Stimulated activated CD8-positive, alpha-beta memory T cell treated with anti-CD3 and anti-CD28 coated beads, Interleukin-4, amount 100 ng/mL, for 4 hours (primary cell): ENCODE measurements at regions not wholly inside any gene's neighbourhood (a gene's known extent, or its start where the extent isn't known, plus 50 kb on each side); places are given as distances from the start of the nearest gene placed in this dataset.

Experiments
- DNase-seq, 2 donors: peaks; one replicate each; pipeline ENCODE4 v3.0.0-alpha.2; 2020; ENCODE audit warnings: low read depth in 2 of 2, low spot score in 1 of 2

DNA sequence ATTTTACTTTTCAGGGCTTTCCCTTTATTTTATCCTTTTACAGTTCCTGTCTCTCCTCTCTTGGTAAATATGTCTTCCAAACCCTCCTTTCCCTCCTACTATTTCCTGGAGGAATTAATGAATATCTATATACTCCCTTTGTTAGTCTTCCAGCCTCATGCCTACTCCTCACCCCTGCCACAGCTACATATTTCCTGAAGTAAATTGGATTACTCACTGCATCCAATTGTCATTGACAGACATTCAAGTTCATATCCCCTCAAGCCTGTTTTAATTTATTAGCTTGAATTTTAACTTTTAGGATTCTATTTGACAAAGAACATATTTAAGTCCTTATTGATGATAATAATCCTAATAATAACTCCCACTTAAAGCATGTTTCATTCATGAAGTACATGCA lies 314.5 kb downstream of the TMEM161B start:
- no peak for DNase-seq

DNA sequence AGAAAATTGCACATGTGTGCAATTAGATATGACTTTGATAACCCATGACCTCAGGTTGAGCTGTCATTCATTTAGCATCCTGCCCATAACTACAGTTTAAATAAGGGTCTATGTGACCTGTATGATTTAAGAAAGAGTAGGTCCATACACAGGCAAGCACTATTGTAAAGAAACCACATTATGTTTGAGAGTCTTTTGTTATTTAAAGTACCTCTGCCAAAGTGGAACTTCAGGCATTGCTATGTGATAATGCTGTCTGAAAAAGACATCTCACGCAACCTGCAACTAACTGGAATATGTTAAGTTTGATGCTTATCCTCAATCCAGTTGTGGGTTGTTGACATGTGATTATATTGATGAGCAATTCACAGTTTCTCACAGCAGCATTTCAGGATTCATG lies 317.0 kb downstream of the TMEM161B start:
- no peak for DNase-seq

- no peak for DNase-seq
Observed at GRCh38 chr5:87949676-87950631, 318.7 kb downstream of the TMEM161B start.

- no peak for DNase-seq
Observed at GRCh38 chr5:87948486-87948885, 320.2 kb downstream of the TMEM161B start.

DNA sequence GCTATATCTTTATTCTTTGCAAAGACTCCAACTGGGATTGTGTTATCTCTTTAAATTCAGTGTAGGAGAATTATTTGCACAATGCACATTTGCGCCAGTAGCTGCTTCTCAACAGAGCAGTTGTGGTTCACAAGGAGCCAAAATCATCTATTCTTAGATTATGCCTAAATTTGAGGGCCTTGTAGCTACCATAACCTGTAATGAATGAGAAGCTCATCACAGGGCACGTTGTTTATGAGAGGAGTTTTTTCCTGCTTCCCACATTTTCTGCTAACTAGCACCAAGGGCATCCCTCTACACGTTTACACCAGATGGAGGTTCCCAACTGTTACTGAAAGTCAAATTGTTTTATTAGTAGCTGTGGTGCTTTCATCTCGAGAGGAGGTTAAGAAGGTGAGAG lies 322.4 kb downstream of the TMEM161B start:
- no peak for DNase-seq

GRCh38 chr5:87945286-87945650 lies 323.4 kb downstream of the TMEM161B start:
- no peak for DNase-seq

DNA sequence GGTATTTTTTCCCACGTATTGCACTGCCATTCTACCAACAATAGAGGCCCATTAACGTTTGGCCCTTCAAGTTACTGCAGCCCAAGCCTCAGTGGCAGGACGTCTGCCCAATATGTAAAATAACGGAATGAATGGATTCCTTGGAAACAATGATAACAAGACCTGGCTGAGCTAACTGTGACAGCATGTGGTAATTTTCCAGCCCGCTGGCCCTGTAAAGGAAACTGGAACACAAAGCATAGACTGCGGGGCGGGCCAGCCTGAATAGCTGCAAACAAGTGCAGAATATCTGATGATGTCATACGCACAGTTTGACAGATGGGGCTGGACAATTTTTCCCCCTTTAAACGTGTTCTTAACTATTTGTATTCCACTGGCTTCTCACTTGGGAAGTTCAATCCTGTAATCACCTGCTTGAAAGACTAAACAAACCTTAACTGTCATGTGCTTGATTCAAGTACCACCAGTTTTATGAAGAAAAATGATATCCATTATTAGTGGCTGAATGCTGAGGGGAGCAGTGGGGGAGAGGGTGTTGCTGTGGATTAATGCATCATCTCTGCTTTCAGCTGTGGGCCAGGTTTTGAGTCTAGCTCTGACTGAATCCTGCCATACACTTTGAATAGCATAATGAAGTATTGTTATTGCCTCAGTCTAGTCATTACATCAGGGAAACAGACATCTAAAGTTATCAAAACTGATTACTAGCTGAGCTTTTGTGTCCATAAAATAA lies 323.9 kb downstream of the TMEM161B start:
- no peak for DNase-seq

GRCh38 chr5:87940775-87941174 lies 327.9 kb downstream of the TMEM161B start:
- no peak for DNase-seq

GRCh38 chr5:87936667-87937066 lies 332.0 kb downstream of the TMEM161B start:
- no peak for DNase-seq

DNA sequence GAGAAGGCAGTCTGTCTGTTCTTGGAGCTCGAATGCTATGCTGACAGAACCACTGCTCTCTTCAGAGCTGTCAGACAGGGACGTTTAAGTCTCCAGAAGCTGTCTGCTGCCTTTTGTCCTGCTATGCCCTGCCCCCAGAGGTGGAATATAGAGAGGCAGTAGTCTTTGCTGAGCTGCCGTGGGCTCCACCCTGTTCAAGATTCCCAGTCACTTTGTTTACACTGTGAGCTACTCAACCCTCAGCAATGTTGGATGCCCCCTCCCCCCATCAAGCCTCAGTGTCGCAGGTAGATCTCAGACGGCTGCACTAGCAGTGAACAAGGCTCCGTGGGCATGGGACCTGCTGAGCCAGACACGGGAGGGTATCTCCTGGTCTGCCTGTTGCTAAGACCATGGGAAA lies 344.2 kb downstream of the TMEM161B start:
- no peak for DNase-seq

DNA sequence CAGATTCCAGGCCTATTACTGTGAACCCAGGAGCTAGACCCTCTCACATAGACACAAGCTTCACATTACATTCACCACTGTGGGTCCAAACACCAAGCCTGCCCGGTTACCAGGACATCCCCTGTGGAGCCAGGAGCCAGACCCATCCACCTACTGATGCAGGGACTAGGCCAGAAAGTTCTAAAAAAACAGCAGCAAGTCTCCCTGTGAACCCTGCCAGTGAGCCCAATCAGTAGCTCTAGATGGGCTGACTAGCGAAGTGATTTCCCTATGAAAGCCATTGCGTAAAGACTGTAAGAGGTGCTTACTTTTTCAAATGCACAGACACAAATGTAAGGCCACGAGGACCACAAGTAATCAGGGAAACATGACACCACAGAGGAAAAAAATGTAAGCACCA lies 352.3 kb downstream of the TMEM161B start:
- DNase-seq: no peak

- DNase-seq: no peak
Observed at GRCh38 chr5:87912419-87912818, 356.2 kb downstream of the TMEM161B start.

GRCh38 chr5:87909382-87909781 lies 359.3 kb downstream of the TMEM161B start:
- DNase-seq: no peak

GRCh38 chr5:87906962-87907361 lies 361.7 kb downstream of the TMEM161B start:
- no peak for DNase-seq

- DNase-seq: no peak
Observed at GRCh38 chr5:87900419-87900818, 368.2 kb downstream of the TMEM161B start.

GRCh38 chr5:87899721-87900131 lies 368.9 kb downstream of the TMEM161B start:
- no peak for DNase-seq

DNA sequence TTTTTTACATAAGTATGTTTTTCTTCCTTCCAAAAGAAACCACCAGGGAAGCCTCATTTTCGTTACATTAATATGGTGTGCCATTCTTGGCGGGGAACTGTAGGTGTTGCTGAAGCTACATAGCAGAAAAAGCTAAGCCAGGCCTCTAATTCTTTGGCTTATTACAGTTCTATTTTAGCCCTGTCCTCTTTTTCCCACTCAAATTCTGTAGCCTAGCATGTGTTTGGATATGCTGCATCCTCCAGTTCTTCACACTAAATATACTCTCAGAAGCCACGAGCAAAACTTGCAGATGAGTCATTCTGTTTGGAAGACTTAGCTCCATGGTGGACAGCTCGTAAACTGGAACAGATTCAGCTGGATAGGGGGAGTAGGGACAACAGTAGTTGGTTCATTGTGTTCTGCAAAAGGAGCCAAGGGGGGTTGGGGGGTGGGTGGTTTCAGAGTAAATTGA lies 369.4 kb downstream of the TMEM161B start:
- no peak for DNase-seq

- DNase-seq: no peak
Observed at GRCh38 chr5:87898574-87898973, 370.1 kb downstream of the TMEM161B start.

- no peak for DNase-seq
Observed at GRCh38 chr5:87888139-87888538, 380.5 kb downstream of the TMEM161B start.

GRCh38 chr5:87887247-87887646 lies 381.4 kb downstream of the TMEM161B start:
- no peak for DNase-seq

- no peak for DNase-seq
Observed at GRCh38 chr5:87886164-87886563, 382.5 kb downstream of the TMEM161B start.

- DNase-seq: no peak
Observed at GRCh38 chr5:87885758-87886157, 382.9 kb downstream of the TMEM161B start.
